NOMO-1 treated with DMSO at 0.1 percent for 48 hours (cell line): ENCODE measurements at regions not wholly inside any gene's neighbourhood (a gene's known extent, or its start where the extent isn't known, plus 50 kb on each side); places are given as distances from the start of the nearest gene placed in this dataset.
"Not testable (repeated sequence)": the region's sequence is repeated elsewhere in the genome, so short reads cannot be mapped to it uniquely, and the experiment has no call there.

Experiments used
- DNase-seq: peaks from one replicate; lab custom pipeline; 2025; ENCODE audit not compliant: unreplicated experiment; lab: John Stamatoyannopoulos, UW

- DNase-seq: not testable (repeated sequence)
Observed at GRCh38 chr6:71360556-71361335, 72.1 kb downstream of the OGFRL1 start.

- DNase-seq: no peak
Observed at GRCh38 chr6:71364889-71365542, 76.4 kb downstream of the OGFRL1 start.

DNA sequence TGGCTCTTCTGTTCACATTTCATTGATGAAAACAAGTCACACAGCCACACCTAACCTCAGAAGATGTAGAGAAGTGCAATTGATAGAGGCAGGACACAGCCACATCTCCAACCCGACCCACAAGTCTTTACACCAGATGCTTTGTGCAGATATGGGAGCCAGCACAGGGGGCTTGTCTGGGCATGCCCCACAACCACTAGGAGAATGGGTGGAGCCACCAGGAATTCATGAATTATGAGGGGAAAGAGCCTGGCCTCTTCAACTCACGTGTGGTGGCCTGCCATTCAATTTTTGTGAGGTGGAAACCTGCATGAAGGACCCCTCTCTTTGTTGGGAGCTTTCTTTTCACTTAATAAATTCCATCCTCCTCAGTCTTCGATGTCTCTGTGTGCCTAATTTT lies 79.1 kb downstream of the OGFRL1 start:
- no peak for DNase-seq

GRCh38 chr6:71368284-71368683 lies 79.7 kb downstream of the OGFRL1 start:
- DNase-seq: no peak

DNA sequence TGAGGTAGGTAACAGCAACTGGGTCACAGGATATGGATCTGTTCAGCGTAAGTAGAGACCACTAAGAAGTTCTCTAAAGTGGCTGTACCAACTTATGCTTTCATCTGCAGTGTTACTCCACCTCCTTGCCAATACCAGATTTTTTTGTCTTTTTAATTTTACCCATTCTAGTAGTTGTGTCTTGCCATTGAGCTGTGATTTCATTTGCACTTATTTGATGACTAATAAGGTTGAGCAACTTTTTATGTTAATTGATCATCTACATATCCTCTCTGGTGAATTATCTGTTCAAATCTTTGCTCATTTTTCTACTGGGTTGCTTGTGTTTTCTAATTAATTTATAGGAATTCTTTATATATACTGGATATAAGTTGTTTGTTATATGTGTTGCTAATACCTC lies 82.9 kb downstream of the OGFRL1 start:
- no peak for DNase-seq

DNA sequence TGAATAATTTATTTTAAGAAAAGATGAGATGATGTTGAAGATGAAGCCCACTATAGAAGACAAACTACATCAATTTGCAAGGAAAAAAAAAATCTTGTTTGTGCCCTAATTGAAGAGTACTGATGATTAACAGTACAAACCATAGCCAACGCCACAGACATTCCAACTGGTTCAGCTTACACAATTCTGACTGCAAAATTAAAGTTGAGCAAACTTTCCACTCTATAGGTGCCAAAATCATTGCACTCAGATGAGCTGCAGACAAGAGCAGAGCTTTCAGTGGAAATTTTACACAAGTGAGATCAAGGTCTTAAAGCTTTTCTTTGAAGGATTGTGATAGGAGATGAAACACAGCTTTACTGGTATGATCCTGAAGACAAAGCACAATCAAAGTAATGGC lies 85.3 kb downstream of the OGFRL1 start:
- DNase-seq: no peak

GRCh38 chr6:71375676-71376075 lies 87.1 kb downstream of the OGFRL1 start:
- DNase-seq: no peak

DNA sequence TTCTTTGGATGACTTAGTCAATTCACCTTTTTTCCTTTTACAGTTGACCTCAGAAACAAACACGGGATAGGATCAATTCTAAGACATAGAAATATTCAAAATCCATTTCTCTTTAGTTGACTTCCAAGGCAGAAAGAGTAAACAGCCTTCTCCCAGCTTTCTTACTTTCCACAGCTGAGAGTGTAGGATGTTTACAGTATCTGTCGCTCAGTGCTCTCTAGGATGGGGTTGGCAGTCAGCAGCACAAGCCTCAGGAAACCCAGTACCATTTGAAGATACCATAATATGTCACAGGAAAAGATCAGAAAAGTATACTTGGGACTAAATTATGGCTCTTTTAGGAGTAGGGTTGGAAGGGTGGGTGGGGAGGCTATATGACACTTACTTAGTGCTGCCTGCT lies 88.2 kb downstream of the OGFRL1 start:
- DNase-seq: no peak

- DNase-seq: no peak
Observed at GRCh38 chr6:71383476-71383875, 94.9 kb downstream of the OGFRL1 start.

DNA sequence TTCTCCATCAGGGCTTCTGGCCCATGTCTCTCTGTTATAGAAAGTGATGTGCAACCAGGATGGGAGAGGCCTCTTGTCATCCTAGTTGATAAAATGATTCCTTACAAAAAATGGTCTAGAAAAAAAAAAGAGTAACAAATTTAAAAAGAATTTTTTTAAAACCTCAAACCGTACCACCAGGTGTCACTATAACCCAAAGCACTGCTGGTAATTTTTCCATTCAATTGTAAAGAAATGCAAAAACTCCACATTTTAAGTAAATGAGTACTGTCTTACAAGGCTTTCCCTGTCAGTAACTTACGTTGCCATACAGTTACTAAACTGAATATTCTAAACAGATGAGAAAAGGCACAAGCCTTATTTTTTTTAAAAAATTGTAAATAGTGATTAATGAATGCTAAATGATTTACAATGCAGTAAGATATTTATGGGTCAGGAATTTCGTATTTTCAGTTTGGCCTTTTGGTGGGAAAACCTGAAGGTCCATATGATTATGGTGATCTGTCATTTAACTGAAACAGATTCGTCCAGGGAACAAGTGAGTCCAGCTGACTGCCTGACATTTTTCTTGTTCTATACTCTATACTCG lies 95.4 kb downstream of the OGFRL1 start:
- DNase-seq: peak; percentile 14

DNA sequence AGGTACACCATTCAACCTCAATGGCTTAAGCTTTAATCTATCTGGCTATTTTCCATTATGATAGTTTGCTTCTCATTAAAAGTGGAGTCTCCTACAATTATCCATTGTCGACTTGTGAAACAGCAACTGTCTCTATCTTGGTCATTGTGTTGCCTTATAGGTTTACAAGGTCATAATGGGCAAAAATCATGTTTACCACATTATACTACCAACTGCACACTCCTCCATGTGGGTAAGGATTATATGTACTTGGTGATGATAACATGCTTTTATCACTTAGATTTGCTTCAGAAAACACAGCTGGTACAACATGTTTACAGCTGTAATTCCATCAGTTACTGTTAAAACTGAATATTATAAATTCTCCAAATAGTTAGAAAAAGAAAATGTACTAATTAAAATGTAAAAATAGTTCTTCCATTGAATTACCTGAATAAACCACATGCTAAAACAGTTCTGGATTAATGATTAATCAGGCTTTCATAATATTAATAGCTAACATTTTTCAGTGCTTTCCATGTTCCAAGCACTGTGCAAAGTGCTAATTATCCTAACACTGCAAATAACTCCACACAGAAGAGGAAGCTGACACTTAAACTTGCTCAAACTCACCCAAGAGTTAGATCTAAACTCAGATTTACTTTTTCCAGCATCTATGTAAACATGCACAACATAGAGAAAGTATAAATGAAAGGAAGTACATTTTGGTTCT lies 96.7 kb downstream of the OGFRL1 start:
- no peak for DNase-seq

- DNase-seq: no peak
Observed at GRCh38 chr6:71386215-71386614, 97.6 kb downstream of the OGFRL1 start.

DNA sequence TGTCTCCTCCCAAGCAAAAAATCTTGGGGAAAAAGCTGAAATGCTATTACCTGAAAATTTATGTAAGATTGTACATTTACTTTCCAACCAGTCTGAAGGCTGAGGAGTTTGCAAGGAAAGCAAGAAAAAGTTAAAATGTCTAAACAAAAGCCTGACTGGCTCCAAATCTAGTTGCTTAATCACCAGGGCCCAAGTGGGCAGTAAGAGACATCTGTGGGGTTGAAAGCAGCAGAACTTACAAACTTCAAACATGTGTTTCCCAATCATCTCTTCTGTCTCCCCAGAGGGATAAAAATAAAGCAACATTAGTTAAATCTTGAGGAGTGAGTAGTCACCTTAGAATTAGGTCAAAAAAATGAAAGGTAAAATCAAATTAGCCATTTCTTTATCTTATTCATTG lies 98.6 kb downstream of the OGFRL1 start:
- no peak for DNase-seq

DNA sequence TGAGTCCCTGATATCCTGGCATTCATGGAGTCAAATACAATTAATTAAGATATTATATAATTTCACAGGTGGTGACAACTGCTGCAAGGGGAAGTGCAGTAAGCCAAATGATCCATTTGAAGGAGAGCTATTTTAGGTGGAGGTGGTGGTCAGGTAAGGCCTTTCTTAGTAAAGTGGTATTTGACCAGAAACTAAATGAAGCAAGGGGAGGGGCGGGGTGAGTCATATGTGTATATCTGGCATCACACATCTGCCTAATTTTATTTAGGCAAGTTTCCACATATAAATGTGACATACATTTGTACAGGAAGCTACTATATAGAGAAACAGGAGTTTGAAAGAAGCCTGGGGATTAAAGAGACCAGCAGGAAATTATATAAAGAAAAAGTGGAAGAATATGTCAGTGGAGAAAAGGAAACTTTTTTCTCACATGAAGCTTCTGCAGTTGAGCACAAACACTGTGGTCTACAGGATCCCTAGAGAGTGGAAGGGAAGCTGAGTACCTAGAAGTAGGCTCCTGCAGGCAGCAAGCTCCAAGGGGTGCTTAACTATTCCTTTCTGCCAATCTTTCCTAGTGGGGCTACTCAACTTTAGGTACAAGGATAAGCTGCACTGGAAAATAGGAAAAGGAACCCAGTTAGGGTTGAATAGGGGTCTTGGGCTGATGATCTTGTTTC lies 99.6 kb downstream of the OGFRL1 start:
- no peak for DNase-seq

DNA sequence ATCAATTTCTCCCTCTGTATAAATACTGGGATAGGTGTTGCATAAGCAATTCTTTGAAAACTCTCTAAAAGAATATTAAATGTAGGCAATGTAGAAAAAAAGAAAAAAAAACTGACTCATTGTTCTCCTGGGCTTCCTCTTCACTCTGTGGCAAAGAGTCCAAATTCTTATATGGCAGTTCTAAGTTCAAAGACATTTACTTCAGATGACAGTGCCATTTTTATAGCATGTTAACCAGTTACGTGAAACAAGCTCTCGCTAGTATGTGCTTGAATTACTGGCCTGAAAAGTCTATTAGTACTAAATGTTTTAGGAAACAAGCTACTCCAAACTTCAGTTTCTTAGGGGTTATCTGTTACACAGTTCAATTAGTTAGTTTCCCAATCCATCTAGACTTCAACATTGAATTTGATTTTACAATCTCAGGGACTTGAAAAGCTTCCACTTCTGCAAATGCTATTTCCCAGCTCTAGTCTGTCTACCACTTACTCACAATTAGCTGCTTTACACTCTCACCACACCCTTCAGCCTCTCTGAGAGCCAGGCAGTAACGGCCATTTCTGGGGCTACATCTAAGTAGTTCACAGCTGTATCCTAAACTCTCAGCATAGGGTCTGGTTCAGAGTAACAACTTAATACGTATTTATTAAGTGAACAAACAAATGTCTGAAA lies 100.4 kb downstream of the OGFRL1 start:
- no peak for DNase-seq

DNA sequence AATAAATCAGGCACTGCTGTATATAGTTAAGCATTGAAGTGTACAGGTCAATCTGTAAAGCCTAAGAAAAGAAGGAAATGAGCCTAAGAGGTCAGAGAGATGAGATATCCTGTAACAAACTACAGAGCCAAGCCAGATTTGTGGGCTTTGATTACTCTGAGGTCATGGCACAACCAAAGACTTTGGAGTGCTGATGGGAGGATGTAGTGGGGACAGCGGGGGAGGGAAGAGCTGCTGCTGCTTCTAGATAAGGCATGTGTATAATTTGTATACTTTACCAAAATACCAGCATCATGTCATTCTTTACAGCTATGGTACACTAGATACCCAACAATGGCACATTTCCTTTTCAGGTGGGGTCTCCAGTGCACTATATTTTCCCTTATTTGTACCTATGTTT lies 102.5 kb downstream of the OGFRL1 start:
- no peak for DNase-seq

DNA sequence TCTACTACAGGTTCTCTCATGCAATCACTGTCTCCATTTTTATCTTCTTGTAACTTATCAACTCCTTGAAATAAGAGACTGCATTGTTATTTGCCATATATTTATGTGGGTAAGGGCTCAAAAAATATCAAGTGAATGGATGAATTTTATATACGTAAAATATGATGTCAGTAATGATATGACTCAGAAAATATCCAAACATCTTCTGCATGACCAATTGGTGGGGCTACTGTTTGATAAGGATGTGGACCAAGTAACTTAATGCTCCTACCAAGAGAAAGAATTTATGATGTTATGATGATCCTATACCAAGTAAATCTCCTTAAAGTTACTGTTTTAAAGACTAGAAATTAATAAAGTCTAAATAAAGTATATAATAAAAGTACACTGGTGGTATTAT lies 103.7 kb downstream of the OGFRL1 start:
- no peak for DNase-seq

DNA sequence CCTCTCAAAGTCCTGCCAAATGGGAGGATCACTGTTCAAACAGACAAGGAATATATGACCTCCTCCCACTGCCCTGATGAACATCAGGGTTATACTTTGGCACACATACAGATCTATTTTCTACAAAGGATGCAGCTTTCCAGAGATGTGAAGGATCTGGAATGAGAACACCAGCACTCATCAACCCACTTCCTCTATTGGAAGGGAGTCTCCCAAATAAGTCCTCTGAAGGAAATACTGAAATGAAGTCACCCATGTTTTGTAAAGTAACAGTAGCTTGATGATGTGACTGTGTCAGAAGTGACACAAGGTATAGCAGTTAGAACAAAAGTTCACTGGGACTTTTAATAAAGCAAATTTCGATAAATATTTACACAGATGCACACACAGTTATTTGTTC lies 104.9 kb downstream of the OGFRL1 start:
- no peak for DNase-seq

DNA sequence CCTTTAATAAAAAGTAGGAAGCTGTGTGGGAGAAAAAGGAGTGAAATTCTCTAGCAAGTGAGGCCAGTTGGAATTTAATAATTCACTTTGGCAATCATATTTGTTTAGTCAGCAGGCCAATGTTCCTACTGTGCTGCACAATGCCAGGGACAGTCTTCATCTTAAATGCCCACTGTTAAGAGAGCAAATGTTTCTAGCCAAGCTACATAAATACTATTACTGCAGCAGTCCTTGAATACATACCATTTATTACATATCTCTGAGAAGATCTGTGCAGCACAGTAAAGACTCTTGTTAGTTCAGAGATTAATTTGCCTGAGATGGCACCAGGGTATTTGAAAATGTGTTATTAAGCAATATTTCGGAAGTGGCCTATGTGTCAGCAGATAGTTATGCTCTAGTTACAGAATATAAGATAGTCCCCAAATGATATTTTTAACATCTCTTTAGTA lies 105.4 kb downstream of the OGFRL1 start:
- DNase-seq: no peak

DNA sequence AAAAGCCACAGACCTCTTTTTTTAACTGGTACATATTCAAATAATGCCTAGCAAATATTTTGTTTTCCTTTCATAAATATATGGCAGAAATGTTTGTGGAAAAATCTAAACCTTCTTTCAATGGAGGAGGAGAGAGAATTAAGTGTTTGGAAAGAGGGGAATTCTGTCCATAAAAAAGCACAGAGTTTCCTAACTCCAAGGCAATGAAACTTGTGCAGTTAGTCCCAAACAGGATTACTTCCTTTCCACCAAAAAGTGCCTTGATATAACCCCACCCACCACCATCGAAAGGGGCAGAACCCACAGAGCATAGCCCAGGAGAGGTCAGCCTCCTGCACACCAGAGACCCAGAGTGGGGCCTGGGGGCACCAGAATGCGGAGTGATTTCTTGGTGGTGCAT lies 106.3 kb downstream of the OGFRL1 start:
- no peak for DNase-seq
